ENCODE measurements at regions not wholly inside any gene's neighbourhood (a gene's known extent, or its start where the extent isn't known, plus 50 kb on each side); places are given as distances from the start of the nearest gene placed in this dataset.

DNA sequence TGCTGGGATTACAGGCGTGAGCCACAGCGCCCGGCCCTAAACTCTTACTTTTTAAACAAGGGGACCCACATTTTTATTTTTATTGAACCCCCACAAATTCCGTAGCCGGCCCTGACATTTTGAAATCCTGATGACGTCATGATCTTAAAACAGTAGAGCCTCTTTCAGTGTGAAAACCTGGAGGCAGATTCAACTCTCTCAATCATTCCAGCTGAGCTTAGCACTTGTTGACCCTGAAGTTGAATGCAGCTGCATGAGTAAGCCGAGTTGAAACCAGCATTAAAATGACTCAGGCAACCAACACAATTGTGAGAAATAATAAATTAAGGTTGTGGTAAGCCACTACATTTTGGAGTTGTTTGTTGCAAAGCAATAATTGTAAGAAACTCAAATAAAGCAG is 93.9 kb upstream of the ADGRL4 start:
- Histone ChIP-seq H3K9me3 (no peaks in the 10 kb centered on the region), H3K27me3 (no peaks in the 10 kb centered on the region), H3K4me1 (no peaks in the 10 kb centered on the region), H3K4me3 (no peak overlapping the region), H3K36me3 (no peaks in the 10 kb centered on the region), H3K27ac (no peak overlapping the region)
- no peak for TF ChIP-seq CTCF (IDR thresholded peaks at IDR 0.05)
- no peak for DNase-seq (ENCODE audit: low spot score)

DNA sequence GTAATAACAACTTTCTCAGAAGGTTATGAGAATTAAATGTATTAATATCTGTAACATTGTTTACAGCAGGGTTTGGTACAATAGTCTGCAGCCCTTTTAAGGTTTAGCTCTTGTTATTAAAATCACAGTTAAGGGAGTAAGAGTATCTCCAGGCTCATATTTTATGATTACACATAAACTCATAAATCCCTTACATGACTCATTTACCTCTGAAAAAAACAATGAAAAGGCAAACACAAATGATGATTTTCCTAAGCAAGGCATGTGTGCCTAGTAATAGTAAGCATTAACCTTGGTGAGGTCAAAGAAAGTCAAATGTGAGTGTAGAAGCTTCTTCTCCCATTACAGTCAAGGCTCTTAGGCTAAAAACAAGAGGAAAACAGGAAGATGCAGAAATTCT is 84.5 kb upstream of the ADGRL4 start:
- H3K9me3 ChIP-seq = no peaks in the 10 kb centered on the region
- no peak for TF ChIP-seq CTCF (IDR thresholded peaks at IDR 0.05)
- no peak for DNase-seq (ENCODE audit: low spot score)
- H3K4me1 ChIP-seq = no peaks in the 10 kb centered on the region
- no peaks in the 10 kb centered on the region for H3K27me3 ChIP-seq
- no peak overlapping the region for H3K4me3 ChIP-seq
- H3K36me3 ChIP-seq = no peaks in the 10 kb centered on the region
- H3K27ac ChIP-seq = no peak overlapping the region

- DNase-seq (ENCODE audit: low spot score) = no peak
- H3K36me3 ChIP-seq = no peaks in the 10 kb centered on the region
Measured at GRCh38 chr1:79089946-79090345, 83.4 kb upstream of the ADGRL4 start.

DNA sequence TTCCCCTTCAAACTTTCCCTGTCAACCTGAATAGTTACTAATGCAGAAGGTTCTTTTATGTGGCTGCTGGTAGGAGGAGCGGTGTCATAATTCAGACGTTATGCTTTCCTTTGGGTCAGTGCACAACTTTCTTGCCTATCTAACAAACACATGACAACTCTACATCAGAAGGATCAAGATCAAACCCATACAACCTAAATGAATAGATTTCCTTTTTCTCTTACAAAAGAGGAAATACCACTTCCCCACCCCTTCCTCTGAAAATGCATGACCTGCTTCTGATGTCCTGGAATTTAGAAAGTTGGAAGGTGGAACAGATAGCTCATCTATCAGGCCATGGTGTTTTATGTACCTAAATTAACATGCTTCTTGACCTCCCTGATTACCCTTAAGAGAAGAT is 75.7 kb upstream of the ADGRL4 start:
- Histone ChIP-seq H3K9me3 (no peaks in the 10 kb centered on the region), H3K27me3 (no peaks in the 10 kb centered on the region), H3K4me1 (no peaks in the 10 kb centered on the region), H3K36me3 (no peaks in the 10 kb centered on the region), H3K27ac (no peak overlapping the region), H3K4me3 (no peak overlapping the region)
- TF ChIP-seq CTCF (IDR thresholded peaks at IDR 0.05) = no peak
- no peak for DNase-seq (ENCODE audit: low spot score)

More at GRCh38 chr1:79089946-79090345, 83.4 kb upstream of the ADGRL4 start:
- no peak for TF ChIP-seq CTCF (IDR thresholded peaks at IDR 0.05)
- no peaks in the 10 kb centered on the region for H3K27me3 ChIP-seq
- H3K4me3 ChIP-seq = no peak overlapping the region
- H3K27ac ChIP-seq = no peak overlapping the region
- H3K4me1 ChIP-seq = no peaks in the 10 kb centered on the region
- H3K9me3 ChIP-seq = no peaks in the 10 kb centered on the region

- no peak for TF ChIP-seq CTCF (IDR thresholded peaks at IDR 0.05)
- H3K27ac ChIP-seq = no peak overlapping the region
- no peaks in the 10 kb centered on the region for H3K9me3 ChIP-seq
- no peak for DNase-seq (ENCODE audit: low spot score)
- H3K4me3 ChIP-seq = no peak overlapping the region
- H3K36me3 ChIP-seq = no peaks in the 10 kb centered on the region
- H3K4me1 ChIP-seq = no peaks in the 10 kb centered on the region
- H3K27me3 ChIP-seq = no peaks in the 10 kb centered on the region
Measured at GRCh38 chr1:79079770-79080169, 73.2 kb upstream of the ADGRL4 start.

DNA sequence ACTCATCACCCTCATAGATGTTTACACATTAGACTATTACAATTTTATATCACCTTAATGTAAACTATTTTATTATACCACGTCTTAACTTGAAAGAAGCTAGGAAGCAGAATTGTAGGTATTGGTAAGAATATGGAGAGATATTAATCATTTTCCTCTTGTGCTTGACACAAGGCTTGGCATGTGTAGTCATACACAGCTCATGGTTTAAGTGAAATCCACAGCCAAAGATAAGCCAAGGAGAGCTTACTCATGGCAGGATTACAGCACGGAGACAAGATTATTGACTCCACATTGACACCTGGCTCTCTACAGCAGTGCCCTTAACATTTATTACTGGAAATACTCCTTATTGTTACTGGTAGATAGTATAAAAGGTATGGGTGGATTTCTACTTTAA is 68.4 kb upstream of the ADGRL4 start:
- no peaks in the 10 kb centered on the region for H3K27me3 ChIP-seq
- TF ChIP-seq CTCF (IDR thresholded peaks at IDR 0.05) = no peak
- H3K9me3 ChIP-seq = no peaks in the 10 kb centered on the region
- no peaks in the 10 kb centered on the region for H3K36me3 ChIP-seq
- H3K4me3 ChIP-seq = no peak overlapping the region
- no peaks in the 10 kb centered on the region for H3K4me1 ChIP-seq
- DNase-seq (ENCODE audit: low spot score) = no peak
- no peak overlapping the region for H3K27ac ChIP-seq

Data from right atrium auricular region (tissue), 2 donors.